ENCODE measurements at regions not wholly inside any gene's neighbourhood (a gene's known extent, or its start where the extent isn't known, plus 50 kb on each side); places are given as distances from the start of the nearest gene placed in this dataset.

DNA sequence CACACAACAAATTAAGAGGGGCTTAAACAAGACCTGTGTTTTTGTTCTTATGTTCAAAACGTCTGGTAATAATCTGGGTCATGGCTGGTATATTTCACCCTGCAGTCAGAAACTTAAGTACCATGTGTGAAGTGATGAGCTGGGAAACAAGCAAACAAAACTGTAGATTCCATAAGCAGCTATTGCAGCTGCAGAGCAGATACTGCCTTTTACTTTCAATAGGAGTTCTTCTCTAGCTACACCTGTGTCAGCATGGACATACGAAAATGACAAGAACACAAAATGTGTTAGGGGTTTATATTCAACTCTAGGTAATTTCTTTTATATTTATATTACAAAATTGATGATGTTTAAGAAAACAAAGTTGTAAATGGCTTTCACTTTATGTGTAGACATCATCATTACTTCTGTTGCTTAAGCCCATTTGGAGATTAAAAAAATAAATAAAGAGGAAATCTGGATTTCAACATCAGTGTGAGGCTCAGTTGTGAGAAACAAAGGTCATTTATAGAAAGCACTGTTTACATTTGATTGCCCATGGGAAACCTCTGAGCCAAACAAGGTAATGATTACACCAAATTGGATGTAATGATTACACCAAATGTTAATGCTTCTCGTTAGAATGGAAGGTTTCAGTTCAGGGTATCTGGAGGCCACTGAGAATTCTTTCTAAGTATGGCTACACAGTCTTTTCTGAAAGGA lies 451.0 kb upstream of the SLC10A2 start:
- no peak for DNase-seq
- no peaks in the 10 kb centered on the region for H3K9me3 ChIP-seq (ENCODE audit: control insufficient read depth, low read length)
- H3K9me3 Mint-ChIP-seq = no peaks in the 10 kb centered on the region
- no peaks in the 10 kb centered on the region for H3K36me3 ChIP-seq (ENCODE audit: control insufficient read depth, insufficient read depth, low read length)
- no peak overlapping the region for H3K27ac ChIP-seq (ENCODE audit: low read depth, low read length)
- H3K4me1 ChIP-seq (ENCODE audit: control insufficient read depth, insufficient read depth, low read length) = peaks cover 8% of the 10 kb centered on the region
- peaks cover 22% of the 10 kb centered on the region for H3K4me1 Mint-ChIP-seq
- H3K27ac Mint-ChIP-seq = no peak overlapping the region
- WGBS, 2 experiments (ENCODE audit: insufficient coverage in 1 of 2, insufficient read length in 1 of 2) = 82 to 90% methylated on average over 1 to 2 of the region's 3 CpGs
- no peak overlapping the region for H3K9ac ChIP-seq (ENCODE audit: extremely low read depth, low read length, poor library complexity, severe bottlenecking)
- no peaks in the 10 kb centered on the region for H3K27me3 Mint-ChIP-seq (ENCODE audit: insufficient read depth)
- no peak overlapping the region for H3K4me3 Mint-ChIP-seq
- no peaks in the 10 kb centered on the region for H3K36me3 Mint-ChIP-seq (ENCODE audit: low read depth)
- H3K4me3 ChIP-seq (ENCODE audit: low read length) = no peak overlapping the region
- TF ChIP-seq, protein P1, sequence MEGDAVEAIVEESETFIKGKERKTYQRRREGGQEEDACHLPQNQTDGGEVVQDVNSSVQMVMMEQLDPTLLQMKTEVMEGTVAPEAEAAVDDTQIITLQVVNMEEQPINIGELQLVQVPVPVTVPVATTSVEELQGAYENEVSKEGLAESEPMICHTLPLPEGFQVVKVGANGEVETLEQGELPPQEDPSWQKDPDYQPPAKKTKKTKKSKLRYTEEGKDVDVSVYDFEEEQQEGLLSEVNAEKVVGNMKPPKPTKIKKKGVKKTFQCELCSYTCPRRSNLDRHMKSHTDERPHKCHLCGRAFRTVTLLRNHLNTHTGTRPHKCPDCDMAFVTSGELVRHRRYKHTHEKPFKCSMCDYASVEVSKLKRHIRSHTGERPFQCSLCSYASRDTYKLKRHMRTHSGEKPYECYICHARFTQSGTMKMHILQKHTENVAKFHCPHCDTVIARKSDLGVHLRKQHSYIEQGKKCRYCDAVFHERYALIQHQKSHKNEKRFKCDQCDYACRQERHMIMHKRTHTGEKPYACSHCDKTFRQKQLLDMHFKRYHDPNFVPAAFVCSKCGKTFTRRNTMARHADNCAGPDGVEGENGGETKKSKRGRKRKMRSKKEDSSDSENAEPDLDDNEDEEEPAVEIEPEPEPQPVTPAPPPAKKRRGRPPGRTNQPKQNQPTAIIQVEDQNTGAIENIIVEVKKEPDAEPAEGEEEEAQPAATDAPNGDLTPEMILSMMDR (conservative IDR thresholded peaks at IDR 0.05) = no peak
- H3K27me3 ChIP-seq (ENCODE audit: control insufficient read depth, insufficient read depth, low read length, poor library complexity, severe bottlenecking) = no peaks in the 10 kb centered on the region

DNA sequence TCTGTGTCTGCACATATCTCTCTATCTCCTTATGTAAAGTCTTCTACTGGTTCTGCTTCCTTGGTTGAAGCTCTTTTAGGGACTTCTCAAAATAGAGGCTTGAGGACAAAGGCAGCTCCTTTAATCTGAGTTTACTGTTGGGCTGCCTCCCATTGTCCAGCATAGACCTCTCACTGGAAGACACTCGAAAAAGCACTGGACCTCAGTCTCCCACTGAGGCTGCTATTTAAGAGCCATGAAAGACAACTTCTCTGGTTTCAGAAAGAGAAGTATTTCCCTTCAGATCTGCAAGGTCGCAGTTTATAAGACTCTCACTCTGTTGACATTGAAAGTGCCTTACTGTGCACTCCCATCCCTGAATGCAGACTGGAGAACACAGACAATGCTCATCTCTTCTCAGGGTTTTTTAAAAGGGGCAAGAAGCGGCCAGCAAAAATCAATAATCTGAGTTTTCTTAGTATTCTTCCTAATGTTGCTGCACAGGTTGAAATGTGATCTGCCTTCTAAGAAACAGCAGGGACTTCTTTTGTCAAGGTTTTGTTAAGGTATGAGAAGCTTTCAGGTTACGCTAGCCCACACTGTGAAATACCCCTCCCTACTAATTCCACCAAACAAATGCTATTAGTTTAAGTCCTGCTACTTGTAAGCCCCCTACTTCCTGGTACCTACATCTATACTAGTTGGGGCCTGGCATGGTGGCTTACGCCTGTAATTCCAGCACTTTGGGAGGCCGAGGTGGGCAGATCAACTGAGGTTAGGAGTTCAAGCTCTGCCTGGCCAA lies 450.0 kb upstream of the SLC10A2 start:
- Mint-ChIP-seq H3K9me3 (no peaks in the 10 kb centered on the region), H3K36me3 (ENCODE audit: low read depth) (no peaks in the 10 kb centered on the region), H3K4me1 (peaks cover 25% of the 10 kb centered on the region), H3K27me3 (ENCODE audit: insufficient read depth) (no peaks in the 10 kb centered on the region), H3K27ac (peak overlapping the region; percentile 64), H3K4me3 (no peak overlapping the region)
- no peaks in the 10 kb centered on the region for H3K27me3 ChIP-seq (ENCODE audit: control insufficient read depth, insufficient read depth, low read length, poor library complexity, severe bottlenecking)
- no peaks in the 10 kb centered on the region for H3K36me3 ChIP-seq (ENCODE audit: control insufficient read depth, insufficient read depth, low read length)
- DNase-seq = peak; percentile 46
- H3K4me1 ChIP-seq (ENCODE audit: control insufficient read depth, insufficient read depth, low read length) = peaks cover 8% of the 10 kb centered on the region
- no peaks in the 10 kb centered on the region for H3K9me3 ChIP-seq (ENCODE audit: control insufficient read depth, low read length)
- 76 to 87% methylated on average over 5 to 6 of the region's 6 CpGs for WGBS, 2 experiments (ENCODE audit: insufficient coverage in 1 of 2, insufficient read length in 1 of 2)
- peak overlapping the region; percentile 6 for H3K27ac ChIP-seq (ENCODE audit: low read depth, low read length)
- TF ChIP-seq, protein P1 (conservative IDR thresholded peaks at IDR 0.05) = no peak
- H3K4me3 ChIP-seq (ENCODE audit: low read length) = no peak overlapping the region
- no peak overlapping the region for H3K9ac ChIP-seq (ENCODE audit: extremely low read depth, low read length, poor library complexity, severe bottlenecking)

DNA sequence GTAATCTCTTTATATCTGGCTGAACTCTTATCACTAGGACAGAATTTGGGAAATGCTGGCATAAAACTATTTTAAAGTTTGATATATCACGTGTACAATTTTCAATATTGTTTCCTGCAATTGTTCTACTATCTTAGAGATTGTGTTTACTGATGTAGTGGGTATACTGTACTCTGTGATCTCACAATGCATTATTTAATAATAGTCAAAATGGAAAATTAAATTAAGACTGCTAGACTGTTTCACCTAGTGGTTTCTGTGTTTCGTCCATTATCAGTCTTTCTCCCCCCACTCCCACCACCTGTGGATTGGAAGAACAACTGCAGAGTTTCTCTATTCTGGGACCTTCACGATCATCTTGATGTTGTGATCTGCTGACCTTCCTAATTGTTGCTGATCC lies 449.2 kb upstream of the SLC10A2 start:
- TF ChIP-seq, protein P1 (conservative IDR thresholded peaks at IDR 0.05) = no peak
- Histone ChIP-seq H3K9me3 (ENCODE audit: control insufficient read depth, low read length) (no peaks in the 10 kb centered on the region), H3K4me3 (ENCODE audit: low read length) (no peak overlapping the region), H3K36me3 (ENCODE audit: control insufficient read depth, insufficient read depth, low read length) (no peaks in the 10 kb centered on the region), H3K27me3 (ENCODE audit: control insufficient read depth, insufficient read depth, low read length, poor library complexity, severe bottlenecking) (no peaks in the 10 kb centered on the region), H3K4me1 (ENCODE audit: control insufficient read depth, insufficient read depth, low read length) (peaks cover 8% of the 10 kb centered on the region), H3K9ac (ENCODE audit: extremely low read depth, low read length, poor library complexity, severe bottlenecking) (no peak overlapping the region), H3K27ac (ENCODE audit: low read depth, low read length) (no peak overlapping the region)
- Mint-ChIP-seq H3K36me3 (ENCODE audit: low read depth) (no peaks in the 10 kb centered on the region), H3K27me3 (ENCODE audit: insufficient read depth) (no peaks in the 10 kb centered on the region), H3K27ac (no peak overlapping the region), H3K4me3 (no peak overlapping the region), H3K4me1 (peaks cover 25% of the 10 kb centered on the region), H3K9me3 (no peaks in the 10 kb centered on the region)
- no peak for DNase-seq
- 88 to 100% methylated on average over 1 to 3 of the region's 3 CpGs for WGBS, 2 experiments (ENCODE audit: insufficient coverage in 1 of 2, insufficient read length in 1 of 2)

All from endodermal cell (in vitro differentiated cells).